ENCODE measurements at regions not wholly inside any gene's neighbourhood (a gene's known extent, or its start where the extent isn't known, plus 50 kb on each side); places are given as distances from the start of the nearest gene placed in this dataset.

DNA sequence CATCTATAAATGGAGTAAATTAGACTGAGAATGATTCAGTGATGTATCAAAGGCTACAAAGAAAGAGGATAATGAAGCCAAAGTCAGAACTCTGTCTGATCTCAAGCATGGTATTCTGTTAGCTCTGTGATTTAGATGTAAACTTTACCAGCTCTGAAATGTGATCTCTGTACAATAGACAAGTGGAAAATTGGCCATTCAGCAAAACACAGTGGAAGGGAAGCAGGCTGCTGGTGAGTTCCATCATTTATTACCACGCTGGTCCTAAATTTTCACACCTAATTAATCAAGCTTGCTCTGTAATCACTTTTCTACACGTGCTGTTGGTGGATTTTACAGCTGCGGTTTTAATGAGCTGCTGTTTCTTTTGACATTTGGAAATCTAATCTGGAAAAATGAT lies 145.1 kb upstream of the OPCML start:
- no peak for DNase-seq (ENCODE audit: low read depth in 1 of 2, low spot score in 1 of 2)
- in situ Hi-C loops (cut with HindIII; ENCODE audit: low pct_unique_long_range_greater_than_20kb, low sequenced_read_pairs): no loop called here
- TF ChIP-seq JUND (IDR thresholded peaks at IDR 0.05; ENCODE audit: low read depth): no peak

DNA sequence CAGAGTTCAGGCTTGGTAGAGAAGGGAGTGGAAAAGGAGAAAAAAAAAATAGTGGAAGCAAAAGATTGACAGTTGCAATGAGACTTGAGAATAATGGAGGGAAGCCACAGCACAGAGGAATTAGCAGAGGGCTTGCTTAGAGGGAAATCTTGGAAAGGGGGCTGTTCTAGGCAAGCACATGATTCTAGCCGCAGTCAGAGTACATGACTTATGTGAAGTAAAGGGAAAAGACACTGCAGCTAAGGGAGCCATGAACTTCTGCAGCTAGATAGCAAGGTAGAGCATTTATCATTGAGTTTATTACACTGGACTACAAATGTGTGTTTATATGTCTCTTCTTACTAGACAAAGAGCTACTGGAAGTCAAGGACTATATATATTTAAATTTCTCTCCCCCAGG lies 144.0 kb upstream of the OPCML start:
- no peak for DNase-seq (ENCODE audit: low read depth in 1 of 2, low spot score in 1 of 2)
- no peak for TF ChIP-seq JUND (IDR thresholded peaks at IDR 0.05; ENCODE audit: low read depth)
- in situ Hi-C loops (cut with HindIII; ENCODE audit: low pct_unique_long_range_greater_than_20kb, low sequenced_read_pairs): no loop called here

DNA sequence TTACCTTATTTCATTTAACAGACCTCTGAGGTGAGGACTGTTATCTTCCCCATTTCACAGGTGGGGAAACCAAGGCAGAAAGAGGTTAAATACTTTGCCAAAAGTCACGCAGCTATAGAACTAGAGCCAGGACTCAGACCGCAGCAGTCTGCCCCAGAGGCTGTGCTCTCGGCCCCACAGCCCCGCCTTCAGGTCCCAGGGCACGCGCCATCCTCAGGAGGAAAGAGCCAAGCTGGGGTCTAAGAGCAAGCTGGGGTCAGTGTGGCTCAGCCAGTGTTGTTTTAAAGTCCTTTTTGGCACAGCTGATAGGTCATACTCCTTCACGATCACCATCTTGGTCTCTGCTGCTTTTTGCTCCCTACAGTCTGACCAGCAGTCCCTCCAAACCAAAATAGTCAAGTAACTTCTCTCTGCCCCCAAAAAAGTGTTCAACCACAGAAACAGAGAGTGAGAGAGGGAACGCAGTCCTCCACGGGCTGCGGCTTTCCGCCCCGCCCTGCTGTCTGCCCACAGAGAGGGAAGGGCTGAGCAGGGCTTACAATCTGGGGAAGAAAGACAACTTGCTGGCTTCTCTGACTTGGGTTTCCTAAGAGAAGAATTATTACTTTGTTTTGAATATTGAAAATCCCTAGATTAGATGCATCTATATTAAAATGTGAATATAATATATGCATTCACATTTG lies 137.2 kb upstream of the OPCML start:
- in situ Hi-C loops (cut with HindIII; ENCODE audit: low pct_unique_long_range_greater_than_20kb, low sequenced_read_pairs): no loop called here
- TF ChIP-seq JUND (IDR thresholded peaks at IDR 0.05; ENCODE audit: low read depth): no peak
- no peak for DNase-seq (ENCODE audit: low read depth in 1 of 2, low spot score in 1 of 2)

- DNase-seq (ENCODE audit: low read depth in 1 of 2, low spot score in 1 of 2): no peak
- in situ Hi-C loops (cut with HindIII; ENCODE audit: low pct_unique_long_range_greater_than_20kb, low sequenced_read_pairs): no loop called here
Measured at GRCh38 chr11:133663135-133663985, 131.1 kb upstream of the OPCML start.

GRCh38 chr11:133661846-133662245 lies 129.5 kb upstream of the OPCML start:
- no peak for DNase-seq (ENCODE audit: low read depth in 1 of 2, low spot score in 1 of 2)
- no peak for TF ChIP-seq JUND (IDR thresholded peaks at IDR 0.05; ENCODE audit: low read depth)
- in situ Hi-C loops (cut with HindIII; ENCODE audit: low pct_unique_long_range_greater_than_20kb, low sequenced_read_pairs): no loop called here

More at GRCh38 chr11:133663135-133663985, 131.1 kb upstream of the OPCML start:
- TF ChIP-seq JUND (IDR thresholded peaks at IDR 0.05; ENCODE audit: low read depth): no peak

DNA sequence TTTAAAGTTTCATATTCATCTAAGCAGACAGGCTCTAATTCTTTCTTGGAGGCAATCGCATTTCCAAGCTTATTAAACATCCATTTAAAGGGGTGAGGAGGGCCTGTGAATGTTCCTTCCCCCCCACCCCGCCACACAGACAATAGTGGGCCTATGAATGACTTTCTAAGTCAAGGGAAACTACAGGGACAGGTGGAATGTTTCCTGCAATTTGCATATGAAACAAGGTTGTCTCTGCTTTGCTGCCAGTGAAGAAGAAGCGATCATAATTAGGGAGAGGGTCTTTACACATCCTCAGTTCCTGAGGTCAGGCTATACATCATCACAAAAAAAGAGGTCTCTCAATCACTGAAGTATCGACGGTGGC lies 127.9 kb upstream of the OPCML start:
- in situ Hi-C loops (cut with HindIII; ENCODE audit: low pct_unique_long_range_greater_than_20kb, low sequenced_read_pairs): no loop called here

GRCh38 chr11:133659538-133660201 lies 127.4 kb upstream of the OPCML start:
- DNase-seq (ENCODE audit: low read depth in 1 of 2, low spot score in 1 of 2): no peak
- in situ Hi-C loops (cut with HindIII; ENCODE audit: low pct_unique_long_range_greater_than_20kb, low sequenced_read_pairs): no loop called here
- no peak for TF ChIP-seq JUND (IDR thresholded peaks at IDR 0.05; ENCODE audit: low read depth)

More for the DNA sequence above, 127.9 kb upstream of the OPCML start:
- TF ChIP-seq JUND (IDR thresholded peaks at IDR 0.05; ENCODE audit: low read depth): no peak
- DNase-seq (ENCODE audit: low read depth in 1 of 2, low spot score in 1 of 2): no peak

GRCh38 chr11:133657054-133657453 lies 124.8 kb upstream of the OPCML start:
- no peak for DNase-seq (ENCODE audit: low read depth in 1 of 2, low spot score in 1 of 2)
- no peak for TF ChIP-seq JUND (IDR thresholded peaks at IDR 0.05; ENCODE audit: low read depth)
- in situ Hi-C loops (cut with HindIII; ENCODE audit: low pct_unique_long_range_greater_than_20kb, low sequenced_read_pairs): no loop called here

- in situ Hi-C loops (cut with HindIII; ENCODE audit: low pct_unique_long_range_greater_than_20kb, low sequenced_read_pairs): no loop called here
- DNase-seq (ENCODE audit: low read depth in 1 of 2, low spot score in 1 of 2): no peak
- no peak for TF ChIP-seq JUND (IDR thresholded peaks at IDR 0.05; ENCODE audit: low read depth)
Measured at GRCh38 chr11:133656082-133656635, 123.9 kb upstream of the OPCML start.

- TF ChIP-seq JUND (IDR thresholded peaks at IDR 0.05; ENCODE audit: low read depth): no peak
- DNase-seq (ENCODE audit: low read depth in 1 of 2, low spot score in 1 of 2): no peak
- in situ Hi-C loops (cut with HindIII; ENCODE audit: low pct_unique_long_range_greater_than_20kb, low sequenced_read_pairs): no loop called here
Measured at GRCh38 chr11:133654630-133655212, 122.4 kb upstream of the OPCML start.

DNA sequence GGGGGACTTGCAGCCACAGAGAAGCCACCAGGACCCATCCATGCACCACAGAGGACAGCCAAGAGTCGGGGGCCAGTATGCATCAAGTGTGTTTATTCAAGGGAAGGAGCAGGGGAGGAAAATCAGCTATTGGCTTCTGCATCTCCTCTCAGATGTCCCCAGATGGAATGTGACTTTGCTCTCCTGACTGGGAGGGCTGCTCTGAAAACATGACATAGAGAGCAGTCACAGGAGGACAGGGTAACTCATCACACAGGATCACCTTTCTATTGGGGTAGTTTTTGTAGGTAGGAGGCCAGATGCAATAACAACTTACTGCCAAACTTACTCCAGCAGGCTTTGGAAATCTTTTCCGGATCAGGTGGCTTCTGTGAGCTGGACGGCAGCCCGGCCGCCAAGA lies 121.0 kb upstream of the OPCML start:
- no peak for DNase-seq (ENCODE audit: low read depth in 1 of 2, low spot score in 1 of 2)
- TF ChIP-seq JUND (IDR thresholded peaks at IDR 0.05; ENCODE audit: low read depth): no peak
- in situ Hi-C loops (cut with HindIII; ENCODE audit: low pct_unique_long_range_greater_than_20kb, low sequenced_read_pairs): no loop called here

DNA sequence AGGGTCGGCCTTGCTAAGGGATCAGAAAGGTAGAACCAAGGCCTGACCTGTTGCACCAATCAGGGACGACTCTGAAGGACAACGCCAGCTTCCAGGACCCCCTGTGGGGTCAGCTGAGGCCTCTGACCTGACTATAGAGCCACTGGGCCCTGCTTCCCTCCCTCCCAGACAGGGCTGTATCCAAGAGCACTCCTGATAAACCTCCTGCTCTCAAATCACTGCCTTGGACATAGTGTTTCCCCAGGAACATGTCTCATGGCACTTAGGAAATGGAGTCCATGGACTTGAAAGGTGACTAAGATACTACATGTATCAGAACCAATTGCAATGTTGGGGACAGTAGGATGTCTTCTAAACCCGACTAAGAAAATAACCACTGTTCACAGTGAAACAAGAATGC lies 117.8 kb upstream of the OPCML start:
- no peak for TF ChIP-seq JUND (IDR thresholded peaks at IDR 0.05; ENCODE audit: low read depth)
- DNase-seq (ENCODE audit: low read depth in 1 of 2, low spot score in 1 of 2): no peak
- in situ Hi-C loops (cut with HindIII; ENCODE audit: low pct_unique_long_range_greater_than_20kb, low sequenced_read_pairs): no loop called here
